Trophoblast cell (in vitro differentiated cells and primary cell): ENCODE measurements at regions not wholly inside any gene's neighbourhood (a gene's known extent, or its start where the extent isn't known, plus 50 kb on each side); places are given as distances from the start of the nearest gene placed in this dataset.

Experiments used
- DNase-seq, 2 donors: peaks; one replicate each; pipeline ENCODE4 v3.0.0-alpha.2; 2016
- H2AFZ ChIP-seq: 2 replicates; pipeline ENCODE4 v1.6.1; 2013; ENCODE audit warnings: low read length, moderate library complexity, mild to moderate bottlenecking; ENCODE audit not compliant: insufficient read depth, poor library complexity
- H2AK5ac ChIP-seq: 2 replicates; pipeline ENCODE4 v1.6.1; 2013; ENCODE audit warnings: mild to moderate bottlenecking, low read length
- H2BK120ac ChIP-seq: 2 replicates; pipeline ENCODE4 v1.6.1; 2013; ENCODE audit warnings: low read length, mild to moderate bottlenecking, moderate library complexity; ENCODE audit not compliant: insufficient read depth, poor library complexity
- H2BK12ac ChIP-seq: 2 replicates; pipeline ENCODE4 v1.6.1; 2013; ENCODE audit warnings: mild to moderate bottlenecking, low read length, moderate library complexity
- H2BK5ac ChIP-seq: 2 replicates; pipeline ENCODE4 v1.6.1; 2013; ENCODE audit warnings: low read length, low read depth, moderate library complexity, mild to moderate bottlenecking; ENCODE audit not compliant: poor library complexity
- H3K14ac ChIP-seq: 2 replicates; pipeline ENCODE4 v1.6.1; 2013; ENCODE audit warnings: mild to moderate bottlenecking, low read length
- H3K18ac ChIP-seq: 2 replicates; pipeline ENCODE4 v1.6.1; 2013; ENCODE audit warnings: mild to moderate bottlenecking, low read length
- H3K23ac ChIP-seq: 2 replicates; pipeline ENCODE4 v1.6.1; 2013; ENCODE audit warnings: low read length
- H3K27ac ChIP-seq: 2 replicates; pipeline ENCODE4 v1.5.1; 2013; ENCODE audit warnings: low read depth, mild to moderate bottlenecking, inconsistent platforms, low read length, moderate library complexity
- H3K27me3 ChIP-seq: 2 replicates; pipeline ENCODE4 v1.6.1; 2013; ENCODE audit warnings: inconsistent platforms, mild to moderate bottlenecking, low read length, moderate library complexity; ENCODE audit not compliant: insufficient read depth
- H3K36me3 ChIP-seq, 2 experiments: 1 replicate in 1 of 2; 2 replicates in 1 of 2; pipeline ENCODE4 v1.6.1; 2013; ENCODE audit warnings: low read length in 2 of 2, mild to moderate bottlenecking in 2 of 2, moderate library complexity in 1 of 2; ENCODE audit not compliant: insufficient read depth in 2 of 2, control insufficient read depth in 1 of 2
- H3K4ac ChIP-seq: 2 replicates; pipeline ENCODE4 v1.6.1; 2013; ENCODE audit warnings: low read depth, mild to moderate bottlenecking, low read length, moderate library complexity
- H3K4me1 ChIP-seq, 2 experiments: 1 replicate in 1 of 2; 2 replicates in 1 of 2; pipeline ENCODE4 v1.6.1; 2013; ENCODE audit warnings: low read length in 2 of 2, mild to moderate bottlenecking in 2 of 2, moderate library complexity in 1 of 2; ENCODE audit not compliant: insufficient read depth in 2 of 2, control insufficient read depth in 1 of 2
- H3K4me2 ChIP-seq: 2 replicates; pipeline ENCODE4 v1.6.1; 2013; ENCODE audit warnings: inconsistent platforms, mild to moderate bottlenecking, low read length, moderate library complexity
- H3K4me3 ChIP-seq: 2 replicates; pipeline ENCODE4 v1.5.1; 2013; ENCODE audit warnings: mild to moderate bottlenecking, low read depth, low read length, inconsistent platforms
- H3K79me1 ChIP-seq: one replicate; pipeline ENCODE4 v1.6.1; 2013; ENCODE audit warnings: low read length
- H3K79me2 ChIP-seq: 2 replicates; pipeline ENCODE4 v1.6.1; 2013; ENCODE audit warnings: low read length, mild to moderate bottlenecking; ENCODE audit not compliant: control insufficient read depth, insufficient read depth, poor library complexity
- H3K9ac ChIP-seq: 2 replicates; pipeline ENCODE4 v1.6.1; 2013; ENCODE audit warnings: mild to moderate bottlenecking, low read length
- H3K9me3 ChIP-seq: 2 replicates; pipeline ENCODE4 v1.6.1; 2013; ENCODE audit warnings: low read depth, mild to moderate bottlenecking, control low read depth, inconsistent platforms, low read length; ENCODE audit not compliant: insufficient read depth
- H4K12ac ChIP-seq: 2 replicates; pipeline ENCODE4 v1.6.1; 2013; ENCODE audit warnings: low read depth, mild to moderate bottlenecking, low read length, moderate library complexity
- H4K8ac ChIP-seq: 2 replicates; pipeline ENCODE4 v1.6.1; 2013; ENCODE audit warnings: low read depth, mild to moderate bottlenecking, low read length, moderate library complexity
- H4K91ac ChIP-seq: one replicate; pipeline ENCODE4 v1.6.1; 2013; ENCODE audit warnings: low read depth, mild to moderate bottlenecking, low read length, moderate library complexity
- WGBS: extraction: QIAGEN DNeasy Blood & Tissue Kit; methylation state at CpG from one replicate; pipeline ENCODE4 v1.1.7; 2013; ENCODE audit warnings: missing lambda C conversion rate; ENCODE audit not compliant: insufficient read length, insufficient coverage; ENCODE audit errors: extremely low coverage; 5-methylcytosine and 5-hydroxymethylcytosine counted together

DNA sequence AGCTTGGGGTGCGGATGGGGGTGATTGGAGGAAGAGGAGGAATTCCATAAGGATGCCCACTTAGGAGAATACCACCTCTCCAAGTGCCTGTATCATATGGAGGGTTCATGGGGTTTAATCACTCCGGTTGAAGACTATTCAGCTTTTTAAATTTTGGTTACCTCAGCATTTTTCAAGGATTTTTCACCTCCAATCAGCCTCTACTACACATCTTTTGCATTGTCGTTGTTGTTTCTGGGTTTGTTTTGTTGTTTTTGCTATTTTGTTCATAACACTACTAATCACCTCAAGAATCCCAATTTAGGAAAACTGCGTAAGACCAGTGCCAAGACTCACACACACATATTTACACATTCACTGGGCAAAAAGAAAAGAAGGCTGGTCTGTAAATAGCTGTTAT, 619.5 kb upstream of the CDH5 start:
- Histone ChIP-seq H3K4ac (no peak overlapping the region), H3K9me3 (no peaks in the 10 kb centered on the region), H3K36me3 (no peaks in the 10 kb centered on the region), H3K4me1 (no peaks in the 10 kb centered on the region), H2BK120ac (no peak overlapping the region), H3K18ac (no peak overlapping the region), H3K79me2 (no peaks in the 10 kb centered on the region), H4K8ac (no peak overlapping the region), H3K79me1 (no peaks in the 10 kb centered on the region), H4K12ac (no peak overlapping the region), H2BK5ac (no peak overlapping the region), H3K27me3 (no peaks in the 10 kb centered on the region), H3K23ac (no peak overlapping the region), H3K4me2 (no peak overlapping the region), H3K4me3 (no peak overlapping the region), H2AK5ac (no peak overlapping the region), H3K27ac (no peak overlapping the region), H3K9ac (no peak overlapping the region), H2AFZ (no peak overlapping the region), H2BK12ac (no peak overlapping the region), H4K91ac (no peak overlapping the region), H3K14ac (no peak overlapping the region)
- no CpG with 5 or more reads among the region's 4 CpGs for WGBS
- DNase-seq: no peak

DNA sequence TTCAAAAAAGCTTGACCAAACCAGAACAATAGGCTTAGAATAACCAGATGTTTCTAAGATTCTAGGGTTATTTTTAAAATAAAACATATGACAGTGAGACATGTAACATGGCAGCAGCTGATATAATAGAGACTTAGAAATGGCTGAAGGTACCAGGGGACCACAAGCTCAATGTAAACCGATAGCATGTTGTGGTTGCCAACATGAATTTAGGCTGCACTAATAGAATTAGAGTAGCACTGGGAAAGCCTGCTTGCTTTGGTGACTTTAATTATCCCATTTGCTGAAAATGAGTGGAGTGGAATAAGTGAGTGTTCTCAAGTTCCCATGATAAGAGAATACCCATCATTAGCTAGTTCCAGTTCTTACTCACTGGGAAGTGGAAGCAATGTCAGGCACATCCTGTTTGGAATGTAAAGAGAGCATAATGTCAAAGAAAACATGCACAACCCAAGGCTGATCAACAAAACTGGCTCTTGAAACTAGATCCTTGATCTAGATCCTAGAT, 621.2 kb upstream of the CDH5 start:
- H3K4ac ChIP-seq: no peak overlapping the region
- no peak overlapping the region for H3K4me2 ChIP-seq
- no peak overlapping the region for H4K91ac ChIP-seq
- H4K12ac ChIP-seq: no peak overlapping the region
- H3K79me2 ChIP-seq: no peaks in the 10 kb centered on the region
- no peaks in the 10 kb centered on the region for H3K4me1 ChIP-seq
- H3K27ac ChIP-seq: no peak overlapping the region
- H3K27me3 ChIP-seq: no peaks in the 10 kb centered on the region
- no peaks in the 10 kb centered on the region for H3K79me1 ChIP-seq
- H3K23ac ChIP-seq: no peak overlapping the region
- no peak overlapping the region for H3K18ac ChIP-seq
- DNase-seq: no peak
- no peak overlapping the region for H3K14ac ChIP-seq
- no peak overlapping the region for H2BK120ac ChIP-seq
- H4K8ac ChIP-seq: no peak overlapping the region
- H3K9ac ChIP-seq: no peak overlapping the region
- no peak overlapping the region for H2BK12ac ChIP-seq
- no peak overlapping the region for H2AFZ ChIP-seq
- no peak overlapping the region for H2BK5ac ChIP-seq
- no peak overlapping the region for H3K4me3 ChIP-seq
- no peaks in the 10 kb centered on the region for H3K9me3 ChIP-seq
- no peak overlapping the region for H2AK5ac ChIP-seq
- WGBS: no CpG with 5 or more reads among the region's 1 CpG
- H3K36me3 ChIP-seq: no peaks in the 10 kb centered on the region

DNA sequence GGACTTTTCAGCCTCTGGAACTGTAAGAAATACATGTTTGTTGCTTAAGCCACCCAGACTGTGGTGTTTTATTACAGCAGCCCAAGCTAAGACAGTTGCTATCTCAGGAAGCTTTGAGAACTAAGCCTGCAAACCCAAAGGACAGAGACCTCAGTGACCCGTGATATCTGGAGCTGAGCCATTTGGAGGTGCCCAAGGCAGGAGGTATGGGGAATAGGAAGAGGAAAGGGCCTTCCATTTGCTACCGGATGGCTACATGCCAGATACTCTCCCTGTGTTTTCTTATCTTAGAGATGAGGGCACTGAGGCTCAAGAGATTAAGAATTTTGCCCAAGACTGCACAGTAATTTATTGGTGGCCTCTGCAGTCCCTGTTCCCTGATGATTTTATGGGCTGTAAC, 622.1 kb upstream of the CDH5 start:
- no peak overlapping the region for H3K4me3 ChIP-seq
- no peak overlapping the region for H3K27ac ChIP-seq
- H3K14ac ChIP-seq: no peak overlapping the region
- H3K18ac ChIP-seq: no peak overlapping the region
- H2AK5ac ChIP-seq: no peak overlapping the region
- H2BK12ac ChIP-seq: no peak overlapping the region
- WGBS: no CpG with 5 or more reads among the region's 2 CpGs
- H3K79me1 ChIP-seq: no peaks in the 10 kb centered on the region
- H4K8ac ChIP-seq: no peak overlapping the region
- DNase-seq: no peak
- no peaks in the 10 kb centered on the region for H3K79me2 ChIP-seq
- H4K12ac ChIP-seq: no peak overlapping the region
- no peak overlapping the region for H2BK120ac ChIP-seq
- no peak overlapping the region for H3K9ac ChIP-seq
- no peak overlapping the region for H3K4ac ChIP-seq
- no peaks in the 10 kb centered on the region for H3K9me3 ChIP-seq
- no peaks in the 10 kb centered on the region for H3K4me1 ChIP-seq
- no peaks in the 10 kb centered on the region for H3K36me3 ChIP-seq
- no peak overlapping the region for H3K23ac ChIP-seq
- no peak overlapping the region for H2AFZ ChIP-seq
- no peak overlapping the region for H2BK5ac ChIP-seq
- no peak overlapping the region for H3K4me2 ChIP-seq
- no peak overlapping the region for H4K91ac ChIP-seq
- H3K27me3 ChIP-seq: no peaks in the 10 kb centered on the region

DNA sequence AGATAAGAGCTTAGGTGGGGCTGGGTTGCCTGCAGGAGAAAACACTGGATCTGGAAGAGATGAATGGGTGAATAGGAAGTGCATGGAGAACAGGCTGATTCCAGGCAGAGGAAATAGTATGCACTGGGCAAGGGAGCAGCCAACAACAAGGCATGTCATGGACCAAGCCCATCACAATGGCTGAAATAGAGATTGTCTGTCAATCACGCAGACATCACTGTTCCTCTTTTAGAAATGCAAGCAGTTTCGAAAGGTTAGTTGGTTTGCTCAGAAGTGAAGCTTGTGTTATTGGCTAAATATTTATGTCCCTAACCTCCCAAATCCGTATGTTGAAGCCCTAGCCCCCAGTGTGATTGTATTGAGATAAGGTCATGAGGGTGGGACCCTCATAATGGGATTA, 621.7 kb upstream of the CDH11 start:
- Histone ChIP-seq H3K18ac (no peak overlapping the region), H3K4me2 (no peak overlapping the region), H3K4ac (no peak overlapping the region), H3K79me2 (no peaks in the 10 kb centered on the region), H4K12ac (no peak overlapping the region), H2AFZ (no peak overlapping the region), H4K8ac (no peak overlapping the region), H2AK5ac (no peak overlapping the region), H2BK5ac (no peak overlapping the region), H3K4me1 (no peaks in the 10 kb centered on the region), H3K79me1 (no peaks in the 10 kb centered on the region), H3K27ac (no peak overlapping the region), H3K36me3 (no peaks in the 10 kb centered on the region), H4K91ac (no peak overlapping the region), H3K9ac (no peak overlapping the region), H3K4me3 (no peak overlapping the region), H3K14ac (no peak overlapping the region), H3K27me3 (no peaks in the 10 kb centered on the region), H2BK12ac (no peak overlapping the region), H3K23ac (no peak overlapping the region), H2BK120ac (no peak overlapping the region), H3K9me3 (no peaks in the 10 kb centered on the region)
- no peak for DNase-seq
- WGBS: no CpG with 5 or more reads among the region's 3 CpGs
